ENCODE measurements at regions not wholly inside any gene's neighbourhood (a gene's known extent, or its start where the extent isn't known, plus 50 kb on each side); places are given as distances from the start of the nearest gene placed in this dataset.

GRCh38 chr11:15737320-15737719 is 619.0 kb downstream of the SOX6 start (continued):
- TF ChIP-seq, protein P1, sequence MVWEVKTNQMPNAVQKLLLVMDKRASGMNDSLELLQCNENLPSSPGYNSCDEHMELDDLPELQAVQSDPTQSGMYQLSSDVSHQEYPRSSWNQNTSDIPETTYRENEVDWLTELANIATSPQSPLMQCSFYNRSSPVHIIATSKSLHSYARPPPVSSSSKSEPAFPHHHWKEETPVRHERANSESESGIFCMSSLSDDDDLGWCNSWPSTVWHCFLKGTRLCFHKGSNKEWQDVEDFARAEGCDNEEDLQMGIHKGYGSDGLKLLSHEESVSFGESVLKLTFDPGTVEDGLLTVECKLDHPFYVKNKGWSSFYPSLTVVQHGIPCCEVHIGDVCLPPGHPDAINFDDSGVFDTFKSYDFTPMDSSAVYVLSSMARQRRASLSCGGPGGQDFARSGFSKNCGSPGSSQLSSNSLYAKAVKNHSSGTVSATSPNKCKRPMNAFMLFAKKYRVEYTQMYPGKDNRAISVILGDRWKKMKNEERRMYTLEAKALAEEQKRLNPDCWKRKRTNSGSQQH (CRISPR knock-in tag; IDR thresholded peaks at IDR 0.05; ENCODE audit: low read depth): no peak
- TF ChIP-seq, protein P2, sequence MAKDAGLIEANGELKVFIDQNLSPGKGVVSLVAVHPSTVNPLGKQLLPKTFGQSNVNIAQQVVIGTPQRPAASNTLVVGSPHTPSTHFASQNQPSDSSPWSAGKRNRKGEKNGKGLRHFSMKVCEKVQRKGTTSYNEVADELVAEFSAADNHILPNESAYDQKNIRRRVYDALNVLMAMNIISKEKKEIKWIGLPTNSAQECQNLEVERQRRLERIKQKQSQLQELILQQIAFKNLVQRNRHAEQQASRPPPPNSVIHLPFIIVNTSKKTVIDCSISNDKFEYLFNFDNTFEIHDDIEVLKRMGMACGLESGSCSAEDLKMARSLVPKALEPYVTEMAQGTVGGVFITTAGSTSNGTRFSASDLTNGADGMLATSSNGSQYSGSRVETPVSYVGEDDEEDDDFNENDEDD (CRISPR knock-in tag; IDR thresholded peaks at IDR 0.05; ENCODE audit: borderline replicate concordance): no peak
- no peak for TF ChIP-seq HNRNPH1 (optimal IDR thresholded peaks at IDR 0.05; ENCODE audit: low read depth, low read length)
- no peak for TF ChIP-seq ZNF816 (CRISPR knock-in tag; IDR thresholded peaks at IDR 0.05; ENCODE audit: borderline replicate concordance)
- TF ChIP-seq PCBP1 (IDR thresholded peaks at IDR 0.05; ENCODE audit: borderline replicate concordance, low read depth, low read length): no peak

GRCh38 chr11:15738931-15739330 is 617.4 kb downstream of the SOX6 start:
- Histone ChIP-seq H3K36me3 (replicated peaks in 1 of 2; ENCODE audit: control insufficient read depth in 1 of 2, insufficient read depth in 2 of 2, low read length in 2 of 2) (no peaks in the 10 kb centered on the region), H3K9ac (ENCODE audit: insufficient read depth, low read depth, low read length) (no peak overlapping the region), H3K27ac (ENCODE audit: extremely low read length, insufficient read depth, low read length) (no peak overlapping the region), H2AFZ (ENCODE audit: low read length) (no peak overlapping the region), H4K20me1 (ENCODE audit: insufficient read depth, low read length) (no peaks in the 10 kb centered on the region), H3K4me1 (ENCODE audit: insufficient read depth, low read length) (no peaks in the 10 kb centered on the region), H3K4me2 (ENCODE audit: low read depth, low read length) (no peak overlapping the region), H3K27me3 (ENCODE audit: control insufficient read depth in 1 of 2, insufficient read depth in 2 of 2, low read length in 2 of 2) (no peaks in the 10 kb centered on the region), H3K79me2 (ENCODE audit: insufficient read depth, low read length) (no peaks in the 10 kb centered on the region), H3K9me3 (ENCODE audit: low read length) (no peaks in the 10 kb centered on the region), H3K4me3 (replicated peaks in 1 of 3; ENCODE audit: insufficient read depth in 1 of 3, low read depth in 2 of 3, low read length in 3 of 3) (no peak overlapping the region)
- CTCF ChIA-PET (ENCODE audit: low intra/inter-chr PET ratio, low total read pairs): no interaction called here
- ATAC-seq (no peak), DNase-seq (ENCODE audit: low spot score) (no peak), FAIRE-seq (no peak)
- WGBS (ENCODE audit: low lambda C conversion rate): 29% methylated on average over 5 of the region's 5 CpGs
- POLR2A ChIA-PET: no interaction called here
- intact Hi-C loops (cut with micrococcal nuclease; ENCODE audit: unreplicated experiment): no loop called here
- in situ Hi-C loops (cut with HindIII; ENCODE audit: extremely low pct_ligation_motif_present, low pct_unique_long_range_greater_than_20kb): no loop called here
- no TSS peak for BruUV-seq (replicated peaks)
- TF ChIP-seq, protein P3, sequence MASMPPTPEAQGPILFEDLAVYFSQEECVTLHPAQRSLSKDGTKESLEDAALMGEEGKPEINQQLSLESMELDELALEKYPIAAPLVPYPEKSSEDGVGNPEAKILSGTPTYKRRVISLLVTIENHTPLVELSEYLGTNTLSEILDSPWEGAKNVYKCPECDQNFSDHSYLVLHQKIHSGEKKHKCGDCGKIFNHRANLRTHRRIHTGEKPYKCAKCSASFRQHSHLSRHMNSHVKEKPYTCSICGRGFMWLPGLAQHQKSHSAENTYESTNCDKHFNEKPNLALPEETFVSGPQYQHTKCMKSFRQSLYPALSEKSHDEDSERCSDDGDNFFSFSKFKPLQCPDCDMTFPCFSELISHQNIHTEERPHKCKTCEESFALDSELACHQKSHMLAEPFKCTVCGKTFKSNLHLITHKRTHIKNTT (CRISPR knock-in tag; IDR thresholded peaks at IDR 0.05): no peak
- TF ChIP-seq MIER2 (CRISPR knock-in tag; IDR thresholded peaks at IDR 0.05) (no peak), CAMTA2 (CRISPR knock-in tag; IDR thresholded peaks at IDR 0.05; ENCODE audit: borderline replicate concordance) (no peak), NCOA1 (CRISPR knock-in tag; IDR thresholded peaks at IDR 0.05) (no peak), KLF15 (CRISPR knock-in tag; IDR thresholded peaks at IDR 0.05; ENCODE audit: borderline replicate concordance) (no peak), ZNF615 (CRISPR knock-in tag; IDR thresholded peaks at IDR 0.05; ENCODE audit: borderline replicate concordance) (no peak)
- TF ChIP-seq, protein P4, sequence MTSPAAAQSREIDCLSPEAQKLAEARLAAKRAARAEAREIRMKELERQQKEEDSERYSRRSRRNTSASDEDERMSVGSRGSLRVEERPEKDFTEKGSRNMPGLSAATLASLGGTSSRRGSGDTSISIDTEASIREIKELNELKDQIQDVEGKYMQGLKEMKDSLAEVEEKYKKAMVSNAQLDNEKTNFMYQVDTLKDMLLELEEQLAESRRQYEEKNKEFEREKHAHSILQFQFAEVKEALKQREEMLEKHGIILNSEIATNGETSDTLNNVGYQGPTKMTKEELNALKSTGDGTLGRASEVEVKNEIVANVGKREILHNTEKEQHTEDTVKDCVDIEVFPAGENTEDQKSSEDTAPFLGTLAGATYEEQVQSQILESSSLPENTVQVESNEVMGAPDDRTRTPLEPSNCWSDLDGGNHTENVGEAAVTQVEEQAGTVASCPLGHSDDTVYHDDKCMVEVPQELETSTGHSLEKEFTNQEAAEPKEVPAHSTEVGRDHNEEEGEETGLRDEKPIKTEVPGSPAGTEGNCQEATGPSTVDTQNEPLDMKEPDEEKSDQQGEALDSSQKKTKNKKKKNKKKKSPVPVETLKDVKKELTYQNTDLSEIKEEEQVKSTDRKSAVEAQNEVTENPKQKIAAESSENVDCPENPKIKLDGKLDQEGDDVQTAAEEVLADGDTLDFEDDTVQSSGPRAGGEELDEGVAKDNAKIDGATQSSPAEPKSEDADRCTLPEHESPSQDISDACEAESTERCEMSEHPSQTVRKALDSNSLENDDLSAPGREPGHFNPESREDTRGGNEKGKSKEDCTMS (CRISPR knock-in tag; conservative IDR thresholded peaks at IDR 0.05): no peak
- TF ChIP-seq, protein P5, sequence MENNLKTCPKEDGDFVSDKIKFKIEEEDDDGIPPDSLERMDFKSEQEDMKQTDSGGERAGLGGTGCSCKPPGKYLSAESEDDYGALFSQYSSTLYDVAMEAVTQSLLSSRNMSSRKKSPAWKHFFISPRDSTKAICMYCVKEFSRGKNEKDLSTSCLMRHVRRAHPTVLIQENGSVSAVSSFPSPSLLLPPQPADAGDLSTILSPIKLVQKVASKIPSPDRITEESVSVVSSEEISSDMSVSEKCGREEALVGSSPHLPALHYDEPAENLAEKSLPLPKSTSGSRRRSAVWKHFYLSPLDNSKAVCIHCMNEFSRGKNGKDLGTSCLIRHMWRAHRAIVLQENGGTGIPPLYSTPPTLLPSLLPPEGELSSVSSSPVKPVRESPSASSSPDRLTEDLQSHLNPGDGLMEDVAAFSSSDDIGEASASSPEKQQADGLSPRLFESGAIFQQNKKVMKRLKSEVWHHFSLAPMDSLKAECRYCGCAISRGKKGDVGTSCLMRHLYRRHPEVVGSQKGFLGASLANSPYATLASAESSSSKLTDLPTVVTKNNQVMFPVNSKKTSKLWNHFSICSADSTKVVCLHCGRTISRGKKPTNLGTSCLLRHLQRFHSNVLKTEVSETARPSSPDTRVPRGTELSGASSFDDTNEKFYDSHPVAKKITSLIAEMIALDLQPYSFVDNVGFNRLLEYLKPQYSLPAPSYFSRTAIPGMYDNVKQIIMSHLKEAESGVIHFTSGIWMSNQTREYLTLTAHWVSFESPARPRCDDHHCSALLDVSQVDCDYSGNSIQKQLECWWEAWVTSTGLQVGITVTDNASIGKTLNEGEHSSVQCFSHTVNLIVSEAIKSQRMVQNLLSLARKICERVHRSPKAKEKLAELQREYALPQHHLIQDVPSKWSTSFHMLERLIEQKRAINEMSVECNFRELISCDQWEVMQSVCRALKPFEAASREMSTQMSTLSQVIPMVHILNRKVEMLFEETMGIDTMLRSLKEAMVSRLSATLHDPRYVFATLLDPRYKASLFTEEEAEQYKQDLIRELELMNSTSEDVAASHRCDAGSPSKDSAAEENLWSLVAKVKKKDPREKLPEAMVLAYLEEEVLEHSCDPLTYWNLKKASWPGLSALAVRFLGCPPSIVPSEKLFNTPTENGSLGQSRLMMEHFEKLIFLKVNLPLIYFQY (CRISPR knock-in tag; IDR thresholded peaks at IDR 0.05; ENCODE audit: borderline replicate concordance): no peak
